HEK293 (cell line): ENCODE measurements at regions not wholly inside any gene's neighbourhood (a gene's known extent, or its start where the extent isn't known, plus 50 kb on each side); places are given as distances from the start of the nearest gene placed in this dataset.

Source experiments
- CTCF ChIA-PET: fragments of 350-600 bp; formaldehyde crosslinking; extraction: SDS; loops from one replicate; lab custom pipeline; 2021; ENCODE audit warnings: antibody characterized with exemption; lab: Yijun Ruan, JAX
- POLR2A ChIA-PET: fragments of 300-600 bp; formaldehyde crosslinking; extraction: SDS; loops from one replicate; lab custom pipeline; 2020; ENCODE audit warnings: antibody characterized with exemption, inconsistent platforms; lab: Yijun Ruan, JAX
- H3K27ac ChIP-seq: fragments of 200-500 bp; sonication (Bioruptor generic); 2 replicates; pipeline ENCODE4 v1.5.1; 2014; ENCODE audit warnings: low read depth, low read length, control low read depth, inconsistent platforms; ENCODE audit errors: extremely low read depth
- H3K36me3 ChIP-seq, 2 experiments: fragments of 200-500 bp in 1 of 2; sonication (Bioruptor generic) in 1 of 2; 1 replicate in 1 of 2; 2 replicates in 1 of 2; pipeline ENCODE4 v1.5.1; 2014 to 2017; ENCODE audit warnings: inconsistent platforms in 2 of 2, low read length in 2 of 2; ENCODE audit not compliant: control insufficient read depth in 2 of 2, insufficient read depth in 1 of 2
- H3K4me1 ChIP-seq: fragments of 200-500 bp; sonication (Bioruptor generic); 2 replicates; pipeline ENCODE4 v1.5.1; 2014; ENCODE audit warnings: mild to moderate bottlenecking, low read length, inconsistent platforms; ENCODE audit not compliant: control insufficient read depth, insufficient read depth
- H3K4me3 ChIP-seq: 2 replicates; pipeline ENCODE4 v1.5.1; 2011; ENCODE audit warnings: low read depth, mild to moderate bottlenecking, control low read depth, low read length, moderate library complexity
- H3K9me3 ChIP-seq: fragments of 200-500 bp; sonication (Bioruptor generic); 2 replicates; pipeline ENCODE4 v1.5.1; 2014; ENCODE audit warnings: low read depth, low read length, inconsistent platforms; ENCODE audit not compliant: control insufficient read depth, insufficient read depth
- BCL11A ChIP-seq: fragments of 450-650 bp; formaldehyde crosslinking; IDR thresholded peaks from 2 replicates; pipeline ENCODE4 v1.5.1; 2016; ENCODE audit warnings: low read depth, missing biosample characterization, missing genetic modification characterization
- HOXD13 ChIP-seq: sonication (generic); formaldehyde crosslinking; IDR thresholded peaks from 2 replicates; pipeline ENCODE4 v1.8.0; 2022; ENCODE audit warnings: missing genetic modification reagents, borderline replicate concordance
- KLF10 ChIP-seq: fragments of 450-650 bp; IDR thresholded peaks from 2 replicates; pipeline ENCODE4 v1.5.1; 2018; ENCODE audit warnings: missing biosample characterization, mild to moderate bottlenecking, missing genetic modification characterization
- KLF16 ChIP-seq: fragments of 450-650 bp; formaldehyde crosslinking; IDR thresholded peaks from 2 replicates; pipeline ENCODE4 v1.5.1; 2017; ENCODE audit warnings: missing biosample characterization, missing genetic modification characterization
- OVOL3 ChIP-seq: fragments of 450-650 bp; formaldehyde crosslinking; IDR thresholded peaks from 2 replicates; pipeline ENCODE4 v1.5.1; 2016; ENCODE audit warnings: missing biosample characterization, missing genetic modification characterization
- SETDB1 ChIP-seq: IDR thresholded peaks from one replicate; pipeline ENCODE4 v1.6.1; 2017; ENCODE audit warnings: mild to moderate bottlenecking, low read length, moderate library complexity, mixed read lengths; ENCODE audit not compliant: insufficient read length
- SP7 ChIP-seq: fragments of 450-650 bp; formaldehyde crosslinking; IDR thresholded peaks from 2 replicates; pipeline ENCODE4 v1.5.1; 2016; ENCODE audit warnings: missing biosample characterization, missing genetic modification characterization
- TCF7L2 ChIP-seq: IDR thresholded peaks from 2 replicates; pipeline ENCODE4 v1.6.1; 2011; ENCODE audit warnings: low read depth, mild to moderate bottlenecking, inconsistent platforms, low read length, moderate library complexity, borderline replicate concordance
- ZBTB20 ChIP-seq: fragments of 450-650 bp; formaldehyde crosslinking; IDR thresholded peaks from 2 replicates; pipeline ENCODE4 v1.5.1; 2016; ENCODE audit warnings: missing biosample characterization, missing genetic modification characterization
- ZFHX2 ChIP-seq: fragments of 450-650 bp; formaldehyde crosslinking; conservative IDR thresholded peaks from 2 replicates; pipeline ENCODE4 v1.5.1; 2016; ENCODE audit warnings: missing biosample characterization, missing genetic modification characterization
- ZNF133 ChIP-seq: fragments of 450-650 bp; formaldehyde crosslinking; IDR thresholded peaks from 2 replicates; pipeline ENCODE4 v1.5.1; 2016; ENCODE audit warnings: missing biosample characterization, missing genetic modification characterization
- ZNF404 ChIP-seq: fragments of 450-650 bp; formaldehyde crosslinking; IDR thresholded peaks from 2 replicates; pipeline ENCODE4 v1.5.1; 2017; ENCODE audit warnings: missing biosample characterization, missing genetic modification characterization
- ZNF610 ChIP-seq: fragments of 450-650 bp; formaldehyde crosslinking; IDR thresholded peaks from 2 replicates; pipeline ENCODE4 v1.5.1; 2016; ENCODE audit warnings: missing biosample characterization, missing genetic modification characterization, borderline replicate concordance
- ZNF837 ChIP-seq: fragments of 450-650 bp; formaldehyde crosslinking; IDR thresholded peaks from 2 replicates; pipeline ENCODE4 v1.5.1; 2016; ENCODE audit warnings: missing biosample characterization, missing genetic modification characterization
- ZSCAN30 ChIP-seq: fragments of 450-650 bp; IDR thresholded peaks from 2 replicates; pipeline ENCODE4 v1.5.1; 2018; ENCODE audit warnings: missing biosample characterization, mild to moderate bottlenecking, missing genetic modification characterization, moderate library complexity
- TF ChIP-seq, protein P1 (sequence below): fragments of 450-650 bp; formaldehyde crosslinking; IDR thresholded peaks from 2 replicates; pipeline ENCODE4 v1.5.1; 2017; ENCODE audit warnings: missing biosample characterization, missing genetic modification characterization
- TF ChIP-seq, protein P2 (sequence below): fragments of 450-650 bp; formaldehyde crosslinking; IDR thresholded peaks from 2 replicates; pipeline ENCODE4 v1.5.1; 2016; ENCODE audit warnings: missing biosample characterization, missing genetic modification characterization
- TF ChIP-seq, protein P3 (sequence below): fragments of 450-650 bp; formaldehyde crosslinking; IDR thresholded peaks from 2 replicates; pipeline ENCODE4 v1.5.1; 2016; ENCODE audit warnings: missing biosample characterization, missing genetic modification characterization
- TF ChIP-seq, protein P4 (sequence below): fragments of 450-650 bp; formaldehyde crosslinking; IDR thresholded peaks from 2 replicates; pipeline ENCODE4 v1.5.1; 2016; ENCODE audit warnings: missing biosample characterization, missing genetic modification characterization
- TF ChIP-seq, protein P5 (sequence below): fragments of 450-650 bp; formaldehyde crosslinking; IDR thresholded peaks from 2 replicates; pipeline ENCODE4 v1.5.1; 2017; ENCODE audit warnings: missing biosample characterization, missing genetic modification characterization

DNA sequence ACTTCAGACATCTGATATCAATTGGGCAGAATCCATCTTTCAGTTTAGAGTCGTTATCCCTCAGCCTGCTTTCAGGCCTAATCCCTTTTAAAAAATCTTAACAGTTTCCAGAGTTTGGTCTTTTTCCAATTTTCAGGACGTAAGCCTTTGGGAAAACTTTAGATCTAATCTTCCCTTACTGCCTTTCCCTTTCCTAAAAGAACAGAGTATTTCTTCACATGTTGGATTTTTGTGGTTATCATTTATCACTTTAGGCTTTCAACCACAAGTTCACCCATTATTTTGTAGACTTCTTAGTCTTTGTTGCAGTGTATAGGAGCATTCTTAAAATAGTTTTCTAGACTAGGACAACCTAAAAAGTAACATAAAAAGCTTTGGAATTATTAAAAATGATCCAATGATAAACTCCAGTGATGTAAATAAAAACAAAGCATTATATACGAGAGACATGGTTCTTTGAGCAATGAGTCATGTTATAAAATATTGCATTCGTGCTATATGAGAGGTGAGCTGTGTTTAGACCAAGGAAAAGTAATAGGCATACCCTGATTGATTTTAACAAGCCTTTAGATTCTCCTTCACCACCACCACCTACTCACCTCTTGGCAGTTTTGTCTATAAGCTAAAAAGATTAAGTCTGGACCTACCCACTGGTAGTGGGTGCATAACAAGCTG is 90.4 kb upstream of the MCHR2 start:
- TF ChIP-seq ZBTB20 (tag by site-specific recombination) (no peak), ZFHX2 (tag by site-specific recombination) (peak; percentile 39; the same call in 1 of the 2 replicates), SP7 (tag by site-specific recombination) (no peak)
- TF ChIP-seq, protein P1, sequence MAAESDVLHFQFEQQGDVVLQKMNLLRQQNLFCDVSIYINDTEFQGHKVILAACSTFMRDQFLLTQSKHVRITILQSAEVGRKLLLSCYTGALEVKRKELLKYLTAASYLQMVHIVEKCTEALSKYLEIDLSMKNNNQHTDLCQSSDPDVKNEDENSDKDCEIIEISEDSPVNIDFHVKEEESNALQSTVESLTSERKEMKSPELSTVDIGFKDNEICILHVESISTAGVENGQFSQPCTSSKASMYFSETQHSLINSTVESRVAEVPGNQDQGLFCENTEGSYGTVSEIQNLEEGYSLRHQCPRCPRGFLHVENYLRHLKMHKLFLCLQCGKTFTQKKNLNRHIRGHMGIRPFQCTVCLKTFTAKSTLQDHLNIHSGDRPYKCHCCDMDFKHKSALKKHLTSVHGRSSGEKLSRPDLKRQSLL: no peak
- no peaks in the 10 kb centered on the region for H3K9me3 ChIP-seq
- H3K4me3 ChIP-seq: no peak overlapping the region
- no peak overlapping the region for H3K27ac ChIP-seq
- ChIA-PET POLR2A (no interaction called here), CTCF (interaction anchor here (0.6 to 3.1 kb wide), 7 partner anchors 8 to 216 kb away, joined by 3 to 16 read pairs (median 4); no protein-coding TSS in a partner anchor)
- no peaks in the 10 kb centered on the region for H3K36me3 ChIP-seq
- H3K4me1 ChIP-seq: no peaks in the 10 kb centered on the region

DNA sequence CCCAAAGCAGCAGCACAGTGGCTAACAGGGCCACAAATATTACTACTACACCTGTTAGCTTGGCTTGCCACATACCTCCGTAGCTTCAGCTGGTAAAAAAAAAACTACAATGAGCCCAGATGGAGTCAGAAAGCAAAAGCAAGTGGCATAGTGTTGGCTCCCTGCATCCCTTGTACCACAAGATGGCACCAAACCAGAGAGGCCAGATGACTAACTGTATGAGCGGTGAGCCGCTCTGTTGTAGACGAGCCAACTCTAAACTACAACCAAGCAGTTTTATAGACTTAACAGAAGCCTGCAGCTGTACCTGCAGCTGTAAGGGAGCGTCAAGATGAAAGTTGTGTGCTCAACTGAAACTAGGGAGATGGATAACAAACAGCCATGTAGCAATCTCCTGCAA is 84.5 kb upstream of the MCHR2 start:
- Histone ChIP-seq H3K9me3 (no peaks in the 10 kb centered on the region), H3K4me1 (no peaks in the 10 kb centered on the region), H3K27ac (no peak overlapping the region), H3K36me3 (no peaks in the 10 kb centered on the region), H3K4me3 (no peak overlapping the region)
- ChIA-PET CTCF (interaction anchor here (0.6 to 5.0 kb wide), 8 partner anchors 9 to 641 kb away, joined by 3 to 31 read pairs (median 4); no protein-coding TSS in a partner anchor), POLR2A (no interaction called here)
- TF ChIP-seq, protein P2, sequence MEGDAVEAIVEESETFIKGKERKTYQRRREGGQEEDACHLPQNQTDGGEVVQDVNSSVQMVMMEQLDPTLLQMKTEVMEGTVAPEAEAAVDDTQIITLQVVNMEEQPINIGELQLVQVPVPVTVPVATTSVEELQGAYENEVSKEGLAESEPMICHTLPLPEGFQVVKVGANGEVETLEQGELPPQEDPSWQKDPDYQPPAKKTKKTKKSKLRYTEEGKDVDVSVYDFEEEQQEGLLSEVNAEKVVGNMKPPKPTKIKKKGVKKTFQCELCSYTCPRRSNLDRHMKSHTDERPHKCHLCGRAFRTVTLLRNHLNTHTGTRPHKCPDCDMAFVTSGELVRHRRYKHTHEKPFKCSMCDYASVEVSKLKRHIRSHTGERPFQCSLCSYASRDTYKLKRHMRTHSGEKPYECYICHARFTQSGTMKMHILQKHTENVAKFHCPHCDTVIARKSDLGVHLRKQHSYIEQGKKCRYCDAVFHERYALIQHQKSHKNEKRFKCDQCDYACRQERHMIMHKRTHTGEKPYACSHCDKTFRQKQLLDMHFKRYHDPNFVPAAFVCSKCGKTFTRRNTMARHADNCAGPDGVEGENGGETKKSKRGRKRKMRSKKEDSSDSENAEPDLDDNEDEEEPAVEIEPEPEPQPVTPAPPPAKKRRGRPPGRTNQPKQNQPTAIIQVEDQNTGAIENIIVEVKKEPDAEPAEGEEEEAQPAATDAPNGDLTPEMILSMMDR (tag by site-specific recombination): peak; percentile 44
- TF ChIP-seq OVOL3 (tag by site-specific recombination): no peak
- TF ChIP-seq ZNF837 (tag by site-specific recombination): no peak
- TF ChIP-seq ZNF610 (tag by site-specific recombination): peak; percentile 57; the same call in 1 of the 2 replicates
- TF ChIP-seq ZNF404 (tag by site-specific recombination): no peak

DNA sequence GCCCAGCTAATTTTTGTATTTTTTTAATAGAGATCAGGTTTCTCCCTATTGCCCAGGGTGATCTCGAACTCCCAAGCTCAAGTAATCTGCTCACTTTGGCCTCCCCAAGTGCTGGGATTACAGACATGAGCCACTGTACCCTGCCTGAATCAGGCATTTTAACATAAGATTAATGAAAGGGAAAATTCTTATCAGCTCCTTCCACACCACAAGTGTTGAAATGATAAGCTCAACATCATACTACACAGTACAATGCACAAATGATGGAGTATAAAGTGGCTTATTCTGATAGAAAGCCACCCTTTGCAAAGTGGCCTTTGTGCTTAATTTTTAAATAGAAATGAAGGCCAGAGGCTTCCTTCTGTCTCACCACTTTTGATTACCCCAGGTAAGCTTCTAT is 71.3 kb upstream of the MCHR2 start:
- POLR2A ChIA-PET: no interaction called here
- Histone ChIP-seq H3K36me3 (no peaks in the 10 kb centered on the region), H3K4me1 (no peaks in the 10 kb centered on the region), H3K4me3 (no peak overlapping the region), H3K9me3 (no peaks in the 10 kb centered on the region), H3K27ac (no peak overlapping the region)
- CTCF ChIA-PET: interaction anchor here (0.6 to 0.7 kb wide), 2 partner anchors 28 to 39 kb away, joined by 3 to 5 read pairs; no protein-coding TSS in a partner anchor
- TF ChIP-seq, protein P3, sequence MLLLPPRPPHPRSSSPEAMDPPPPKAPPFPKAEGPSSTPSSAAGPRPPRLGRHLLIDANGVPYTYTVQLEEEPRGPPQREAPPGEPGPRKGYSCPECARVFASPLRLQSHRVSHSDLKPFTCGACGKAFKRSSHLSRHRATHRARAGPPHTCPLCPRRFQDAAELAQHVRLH (tag by site-specific recombination): no peak
- TF ChIP-seq ZSCAN30 (tag by site-specific recombination) (no peak), HOXD13 (no peak), KLF10 (tag by site-specific recombination) (no peak), TCF7L2 (no peak), SETDB1 (no peak), BCL11A (tag by site-specific recombination) (no peak), KLF16 (tag by site-specific recombination) (no peak), ZNF133 (tag by site-specific recombination) (no peak)
- TF ChIP-seq, protein P4, sequence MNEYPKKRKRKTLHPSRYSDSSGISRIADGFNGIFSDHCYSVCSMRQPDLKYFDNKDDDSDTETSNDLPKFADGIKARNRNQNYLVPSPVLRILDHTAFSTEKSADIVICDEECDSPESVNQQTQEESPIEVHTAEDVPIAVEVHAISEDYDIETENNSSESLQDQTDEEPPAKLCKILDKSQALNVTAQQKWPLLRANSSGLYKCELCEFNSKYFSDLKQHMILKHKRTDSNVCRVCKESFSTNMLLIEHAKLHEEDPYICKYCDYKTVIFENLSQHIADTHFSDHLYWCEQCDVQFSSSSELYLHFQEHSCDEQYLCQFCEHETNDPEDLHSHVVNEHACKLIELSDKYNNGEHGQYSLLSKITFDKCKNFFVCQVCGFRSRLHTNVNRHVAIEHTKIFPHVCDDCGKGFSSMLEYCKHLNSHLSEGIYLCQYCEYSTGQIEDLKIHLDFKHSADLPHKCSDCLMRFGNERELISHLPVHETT (tag by site-specific recombination): no peak
- TF ChIP-seq, protein P5, sequence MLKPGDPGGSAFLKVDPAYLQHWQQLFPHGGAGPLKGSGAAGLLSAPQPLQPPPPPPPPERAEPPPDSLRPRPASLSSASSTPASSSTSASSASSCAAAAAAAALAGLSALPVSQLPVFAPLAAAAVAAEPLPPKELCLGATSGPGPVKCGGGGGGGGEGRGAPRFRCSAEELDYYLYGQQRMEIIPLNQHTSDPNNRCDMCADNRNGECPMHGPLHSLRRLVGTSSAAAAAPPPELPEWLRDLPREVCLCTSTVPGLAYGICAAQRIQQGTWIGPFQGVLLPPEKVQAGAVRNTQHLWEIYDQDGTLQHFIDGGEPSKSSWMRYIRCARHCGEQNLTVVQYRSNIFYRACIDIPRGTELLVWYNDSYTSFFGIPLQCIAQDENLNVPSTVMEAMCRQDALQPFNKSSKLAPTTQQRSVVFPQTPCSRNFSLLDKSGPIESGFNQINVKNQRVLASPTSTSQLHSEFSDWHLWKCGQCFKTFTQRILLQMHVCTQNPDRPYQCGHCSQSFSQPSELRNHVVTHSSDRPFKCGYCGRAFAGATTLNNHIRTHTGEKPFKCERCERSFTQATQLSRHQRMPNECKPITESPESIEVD (tag by site-specific recombination): no peak
